ENCODE measurements at regions not wholly inside any gene's neighbourhood (a gene's known extent, or its start where the extent isn't known, plus 50 kb on each side); places are given as distances from the start of the nearest gene placed in this dataset.

DNA sequence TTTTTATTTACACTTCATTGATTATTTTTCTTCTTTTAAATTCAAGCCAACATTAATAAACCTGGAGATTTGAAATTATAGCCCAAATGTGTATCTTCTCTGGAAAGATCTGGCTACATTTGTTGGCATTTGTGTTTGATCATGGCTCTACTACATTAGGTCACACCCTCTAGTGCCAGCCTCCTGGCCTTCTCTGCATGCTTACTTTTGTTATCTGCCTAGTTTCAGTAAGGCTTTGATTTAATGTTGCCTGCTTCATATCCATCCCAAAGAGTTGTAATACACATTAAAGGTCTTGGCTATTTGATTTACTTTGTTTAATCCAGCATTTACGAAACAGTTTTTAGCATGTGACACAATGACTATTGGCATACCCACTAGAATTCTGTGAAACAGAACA lies 224.5 kb downstream of the TRAM1L1 start:
- Mint-ChIP-seq H3K27me3 (ENCODE audit: low read depth) (no peaks in the 10 kb centered on the region), H3K36me3 (no peaks in the 10 kb centered on the region), H3K9me3 (no peaks in the 10 kb centered on the region), H3K27ac (no peak overlapping the region), H3K4me1 (peaks cover 3% of the 10 kb centered on the region), H3K4me3 (no peak overlapping the region)
- no peak for DNase-seq (ENCODE audit: low spot score in 2 of 2, unreplicated experiment in 2 of 2)
- TF ChIP-seq, protein P1, sequence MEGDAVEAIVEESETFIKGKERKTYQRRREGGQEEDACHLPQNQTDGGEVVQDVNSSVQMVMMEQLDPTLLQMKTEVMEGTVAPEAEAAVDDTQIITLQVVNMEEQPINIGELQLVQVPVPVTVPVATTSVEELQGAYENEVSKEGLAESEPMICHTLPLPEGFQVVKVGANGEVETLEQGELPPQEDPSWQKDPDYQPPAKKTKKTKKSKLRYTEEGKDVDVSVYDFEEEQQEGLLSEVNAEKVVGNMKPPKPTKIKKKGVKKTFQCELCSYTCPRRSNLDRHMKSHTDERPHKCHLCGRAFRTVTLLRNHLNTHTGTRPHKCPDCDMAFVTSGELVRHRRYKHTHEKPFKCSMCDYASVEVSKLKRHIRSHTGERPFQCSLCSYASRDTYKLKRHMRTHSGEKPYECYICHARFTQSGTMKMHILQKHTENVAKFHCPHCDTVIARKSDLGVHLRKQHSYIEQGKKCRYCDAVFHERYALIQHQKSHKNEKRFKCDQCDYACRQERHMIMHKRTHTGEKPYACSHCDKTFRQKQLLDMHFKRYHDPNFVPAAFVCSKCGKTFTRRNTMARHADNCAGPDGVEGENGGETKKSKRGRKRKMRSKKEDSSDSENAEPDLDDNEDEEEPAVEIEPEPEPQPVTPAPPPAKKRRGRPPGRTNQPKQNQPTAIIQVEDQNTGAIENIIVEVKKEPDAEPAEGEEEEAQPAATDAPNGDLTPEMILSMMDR (IDR thresholded peaks at IDR 0.05; ENCODE audit: unreplicated experiment) = no peak

DNA sequence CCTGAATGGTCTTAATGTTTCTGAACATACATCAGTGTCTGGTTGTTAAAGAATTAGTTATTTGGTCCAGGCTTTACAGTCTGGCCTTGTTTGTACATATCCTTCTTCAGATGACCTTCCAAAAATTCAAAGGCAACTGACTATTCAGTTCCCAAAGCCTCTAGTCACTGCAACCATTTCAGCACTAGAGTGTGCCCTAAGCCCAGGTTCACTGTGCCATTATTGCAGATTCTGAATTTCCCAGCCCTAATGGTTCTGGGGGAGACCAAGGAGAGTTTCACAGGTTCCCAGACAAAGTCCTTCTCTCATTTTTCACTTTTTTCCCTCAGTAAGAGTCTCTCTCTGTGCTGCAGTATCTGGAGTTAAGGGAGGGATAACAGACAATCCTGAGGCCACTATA lies 235.8 kb downstream of the TRAM1L1 start:
- Mint-ChIP-seq H3K36me3 (no peaks in the 10 kb centered on the region), H3K27me3 (ENCODE audit: low read depth) (peaks cover 2% of the 10 kb centered on the region), H3K27ac (no peak overlapping the region), H3K9me3 (no peaks in the 10 kb centered on the region), H3K4me3 (no peak overlapping the region), H3K4me1 (no peaks in the 10 kb centered on the region)
- no peak for DNase-seq (ENCODE audit: low spot score in 2 of 2, unreplicated experiment in 2 of 2)
- TF ChIP-seq, protein P1 (IDR thresholded peaks at IDR 0.05; ENCODE audit: unreplicated experiment) = no peak

DNA sequence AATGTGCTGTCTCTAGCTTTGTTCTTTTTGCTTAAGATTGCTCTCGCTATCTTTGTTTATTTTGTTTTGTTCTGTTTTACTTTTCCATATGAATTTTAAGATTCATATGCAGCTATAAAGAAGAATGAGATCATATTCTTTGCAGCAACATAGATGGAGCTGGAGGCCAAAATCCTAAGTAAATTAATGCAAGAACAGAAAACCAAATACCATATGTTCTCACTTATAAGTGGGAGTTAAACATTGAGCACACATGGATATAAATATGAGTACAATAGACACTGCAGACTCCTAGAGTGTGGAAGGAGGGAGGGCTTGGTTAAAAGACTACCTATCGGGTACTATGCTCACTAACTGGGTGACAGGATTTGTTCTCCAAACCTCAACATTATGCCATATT lies 237.8 kb downstream of the TRAM1L1 start:
- TF ChIP-seq, protein P1 (IDR thresholded peaks at IDR 0.05; ENCODE audit: unreplicated experiment) = no peak
- no peaks in the 10 kb centered on the region for H3K9me3 Mint-ChIP-seq
- no peak for DNase-seq (ENCODE audit: low spot score in 2 of 2, unreplicated experiment in 2 of 2)
- H3K36me3 Mint-ChIP-seq = no peaks in the 10 kb centered on the region
- peaks cover 4% of the 10 kb centered on the region for H3K27me3 Mint-ChIP-seq (ENCODE audit: low read depth)
- H3K4me1 Mint-ChIP-seq = no peaks in the 10 kb centered on the region
- no peak overlapping the region for H3K27ac Mint-ChIP-seq
- H3K4me3 Mint-ChIP-seq = no peak overlapping the region

DNA sequence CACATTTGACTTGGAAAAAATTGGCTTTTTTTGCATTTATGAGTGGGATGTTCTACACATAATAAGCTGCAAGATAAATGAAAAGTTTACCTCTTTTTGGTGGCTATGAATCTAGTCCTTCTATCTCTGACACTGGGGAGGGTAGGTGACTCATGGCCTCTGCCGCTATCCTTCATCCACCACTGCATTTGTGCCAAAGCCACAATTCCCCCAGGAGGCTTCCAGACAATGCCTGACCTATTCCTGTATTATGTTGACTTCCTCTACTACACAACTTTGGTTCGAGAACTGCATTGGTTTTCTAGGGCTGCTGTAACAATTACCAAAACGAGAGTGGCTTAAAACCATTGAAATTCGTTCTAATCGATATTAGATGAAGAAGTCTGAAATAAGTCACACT lies 245.6 kb downstream of the TRAM1L1 start:
- Mint-ChIP-seq H3K9me3 (peaks cover 9% of the 10 kb centered on the region), H3K4me1 (no peaks in the 10 kb centered on the region), H3K27me3 (ENCODE audit: low read depth) (peaks cover 2% of the 10 kb centered on the region), H3K36me3 (no peaks in the 10 kb centered on the region), H3K27ac (no peak overlapping the region), H3K4me3 (no peak overlapping the region)
- TF ChIP-seq, protein P1 (IDR thresholded peaks at IDR 0.05; ENCODE audit: unreplicated experiment) = no peak
- DNase-seq (ENCODE audit: low spot score in 2 of 2, unreplicated experiment in 2 of 2) = no peak

DNA sequence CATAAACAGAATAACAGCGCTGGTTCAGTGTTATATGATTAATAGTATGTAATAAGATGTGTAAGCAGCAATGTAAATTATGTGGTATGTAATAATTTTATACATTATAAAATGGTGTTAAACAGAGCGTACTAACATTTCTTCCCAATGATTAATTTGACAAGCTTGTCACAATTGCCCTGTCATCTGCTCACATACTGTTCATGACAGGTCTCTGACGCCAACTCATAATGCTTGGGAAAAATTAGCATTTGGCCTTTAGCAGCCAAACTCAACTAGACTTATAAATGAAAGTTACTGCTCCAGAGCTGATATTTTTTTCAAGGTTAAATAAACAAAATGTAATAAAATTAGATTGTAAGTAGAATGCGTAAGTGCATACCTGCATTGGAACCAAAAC lies 246.8 kb downstream of the TRAM1L1 start:
- Mint-ChIP-seq H3K27me3 (ENCODE audit: low read depth) (no peaks in the 10 kb centered on the region), H3K9me3 (peaks cover 21% of the 10 kb centered on the region), H3K4me1 (no peaks in the 10 kb centered on the region), H3K36me3 (no peaks in the 10 kb centered on the region), H3K4me3 (no peak overlapping the region), H3K27ac (no peak overlapping the region)
- TF ChIP-seq, protein P1 (IDR thresholded peaks at IDR 0.05; ENCODE audit: unreplicated experiment) = no peak
- DNase-seq (ENCODE audit: low spot score in 2 of 2, unreplicated experiment in 2 of 2) = no peak

DNA sequence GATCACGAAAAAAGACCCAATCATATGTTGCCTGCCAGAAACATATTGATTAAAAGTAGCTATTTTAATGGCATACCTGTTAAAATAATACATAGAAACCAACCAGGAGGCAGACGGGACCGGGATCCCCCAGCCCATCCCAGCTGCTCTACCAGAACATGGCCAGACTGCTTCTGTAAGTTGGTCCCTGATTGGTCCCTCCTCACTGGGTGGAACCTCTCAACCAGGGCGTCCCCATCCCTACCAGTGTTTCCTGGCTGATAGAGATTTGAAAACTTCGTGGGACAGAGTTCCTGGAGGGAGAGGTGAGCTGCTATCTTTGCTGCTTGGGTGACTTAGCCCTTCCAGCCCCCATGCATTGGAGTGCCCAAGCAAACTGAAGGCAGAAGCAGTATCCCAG lies 256.2 kb downstream of the TRAM1L1 start:
- H3K4me3 Mint-ChIP-seq = no peak overlapping the region
- no peak overlapping the region for H3K27ac Mint-ChIP-seq
- H3K27me3 Mint-ChIP-seq (ENCODE audit: low read depth) = no peaks in the 10 kb centered on the region
- no peak for DNase-seq (ENCODE audit: low spot score in 2 of 2, unreplicated experiment in 2 of 2)
- TF ChIP-seq, protein P1 (IDR thresholded peaks at IDR 0.05; ENCODE audit: unreplicated experiment) = no peak
- no peaks in the 10 kb centered on the region for H3K36me3 Mint-ChIP-seq
- peaks cover 26% of the 10 kb centered on the region for H3K9me3 Mint-ChIP-seq
- no peaks in the 10 kb centered on the region for H3K4me1 Mint-ChIP-seq
